Heart left ventricle (tissue), 16 donors: ENCODE measurements at regions not wholly inside any gene's neighbourhood (a gene's known extent, or its start where the extent isn't known, plus 50 kb on each side); places are given as distances from the start of the nearest gene placed in this dataset.

Source experiments
- ATAC-seq, 4 donors: fragments of 200-7000 bp; cut with Tn5 transposase; one replicate each; pipeline ENCODE4 v1.9.1; 2020 to 2022; ENCODE audit warnings: moderate library complexity in 4 of 4, mild to moderate bottlenecking in 3 of 4, moderate number of reproducible peaks in 1 of 4
- DNase-seq, 5 donors: peaks; one replicate each; pipeline ENCODE4 v3.0.0-alpha.2; 2020
- H3K27ac ChIP-seq, 12 donors: fragments of 200-600 bp; sonication (generic) in 4 of 12; one replicate each; pipeline versions ENCODE4 v1.5.0 to v1.8.0; 2016 to 2022; ENCODE audit warnings: mild to moderate bottlenecking in 2 of 12
- H3K27me3 ChIP-seq, 9 donors: fragments of 200-600 bp; sonication (generic) in 2 of 9; one replicate each; pipeline versions ENCODE4 v1.5.1 to v1.8.0; 2016 to 2022; ENCODE audit warnings: mild to moderate bottlenecking in 3 of 9
- H3K36me3 ChIP-seq, 9 donors: fragments of 200-600 bp; sonication (generic) in 2 of 9; one replicate each; pipeline versions ENCODE4 v1.5.0 to v1.8.0; 2018 to 2022; ENCODE audit warnings: mild to moderate bottlenecking in 2 of 9
- H3K4me1 ChIP-seq, 12 donors: fragments of 200-600 bp; sonication (generic) in 4 of 12; one replicate each; pipeline versions ENCODE4 v1.5.0 to v1.8.0; 2016 to 2022; ENCODE audit warnings: mild to moderate bottlenecking in 3 of 12
- H3K4me3 ChIP-seq, 12 donors: fragments of 200-600 bp; sonication (generic) in 4 of 12; one replicate each; pipeline versions ENCODE4 v1.5.0 to v1.8.0; 2017 to 2022; ENCODE audit warnings: mild to moderate bottlenecking in 9 of 12, moderate library complexity in 4 of 12
- H3K9me3 ChIP-seq, 12 donors: fragments of 200-600 bp; sonication (generic) in 4 of 12; one replicate each; pipeline versions ENCODE4 v1.5.0 to v1.8.0; 2016 to 2022; ENCODE audit warnings: mild to moderate bottlenecking in 1 of 12
- POLR2A ChIP-seq, 2 donors: fragments of 450-650 bp; IDR thresholded peaks; one replicate each; pipeline ENCODE4 v1.6.1; 2017; ENCODE audit warnings: antibody characterized with exemption in 2 of 2, mild to moderate bottlenecking in 2 of 2, moderate library complexity in 2 of 2
- WGBS, 4 donors: extraction: QIAGEN DNeasy Blood & Tissue Kit in 2 of 4; methylation state at CpG; one replicate each; pipeline versions ENCODE4 v1.1.5 to v1.1.7; 2013 to 2018; 5-methylcytosine and 5-hydroxymethylcytosine counted together
- intact Hi-C, 10 donors: fragments of 100-400 bp; cut with DNase I; formaldehyde crosslinking; loops; one replicate each; pipeline versions ENCODE4 v1.11.1 to v1.14.2; 2022
- TF ChIP-seq, protein P1 (sequence below), 12 donors: fragments of 200-600 bp; sonication (generic) in 4 of 12; IDR thresholded peaks; one replicate each; pipeline versions ENCODE4 v1.5.0 to v1.8.0; 2018 to 2022; ENCODE audit warnings: antibody characterized with exemption in 12 of 12, mild to moderate bottlenecking in 5 of 12
- donor health status: ischemic (EF 13 %, LVEDD 7.1; RV severe dilation, severe dysfunction).
- donor health status: healthy with polysubstance abuse.
- donor health status: DM: no; HTN: yes; CAD: no.
- donor health status: DM: no; HTN: no; CAD: no.
- donor health status: ischemic (EF 25% LVEDD 6.9; RV normal size, moderate dysfunction).
- donor health status: ischemic (EF 25% LVEDD 5.7; RV mildly dilated, moderate dysfunction).
- donor health status: healthy.
- donor health status: DM: yes; HTN: yes; CAD: no.
- donor health status: ischemic (EF 35%, LVEDD 5.7; RV mildly dilated, moderate dysfunction).
- donor health status: nonischemic (EF 11% LVEDD 7.7; RV severe dilation, severe dysfunction).
- donor health status: DM: yes; HTN: yes; CAD: no.
- donor health status: PGD.
- donor health status: ischemic (EF 29% LVEDD 5.4; RV normal size, mild dysfunction).
- donor health status: nonischemic (EF 23%, LVEDD 6.1; RV moderate dilation, normal function).

DNA sequence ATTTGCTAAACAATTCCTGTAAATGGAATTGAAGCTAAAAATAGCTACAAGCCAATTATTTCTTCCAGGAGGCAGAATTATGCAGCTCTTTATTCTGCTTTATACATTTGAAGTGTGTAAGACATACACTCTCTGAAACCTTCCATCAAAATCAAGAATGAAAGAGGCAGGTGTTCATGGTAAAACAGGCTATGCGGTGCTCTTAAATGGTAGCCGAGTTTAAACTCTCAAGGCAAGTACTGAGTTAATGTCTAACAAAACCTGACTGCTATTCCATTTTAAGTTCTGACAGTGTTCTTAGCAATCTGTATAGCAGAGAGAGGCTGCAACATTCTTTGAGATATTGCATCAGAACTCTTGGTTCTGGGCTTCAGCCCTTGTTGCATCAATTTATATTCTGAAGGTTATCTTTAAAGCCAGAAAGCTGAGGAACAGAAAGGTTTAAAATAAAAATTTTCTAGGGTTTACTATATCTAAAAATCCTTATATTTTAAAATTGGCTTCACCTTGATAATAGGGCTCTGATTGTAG lies 248.3 kb upstream of the CCNG1 start:
- DNase-seq, result no peak
- H3K27ac ChIP-seq, result no peak overlapping the region
- H3K4me3 ChIP-seq, result no peak overlapping the region
- TF ChIP-seq, protein P1, sequence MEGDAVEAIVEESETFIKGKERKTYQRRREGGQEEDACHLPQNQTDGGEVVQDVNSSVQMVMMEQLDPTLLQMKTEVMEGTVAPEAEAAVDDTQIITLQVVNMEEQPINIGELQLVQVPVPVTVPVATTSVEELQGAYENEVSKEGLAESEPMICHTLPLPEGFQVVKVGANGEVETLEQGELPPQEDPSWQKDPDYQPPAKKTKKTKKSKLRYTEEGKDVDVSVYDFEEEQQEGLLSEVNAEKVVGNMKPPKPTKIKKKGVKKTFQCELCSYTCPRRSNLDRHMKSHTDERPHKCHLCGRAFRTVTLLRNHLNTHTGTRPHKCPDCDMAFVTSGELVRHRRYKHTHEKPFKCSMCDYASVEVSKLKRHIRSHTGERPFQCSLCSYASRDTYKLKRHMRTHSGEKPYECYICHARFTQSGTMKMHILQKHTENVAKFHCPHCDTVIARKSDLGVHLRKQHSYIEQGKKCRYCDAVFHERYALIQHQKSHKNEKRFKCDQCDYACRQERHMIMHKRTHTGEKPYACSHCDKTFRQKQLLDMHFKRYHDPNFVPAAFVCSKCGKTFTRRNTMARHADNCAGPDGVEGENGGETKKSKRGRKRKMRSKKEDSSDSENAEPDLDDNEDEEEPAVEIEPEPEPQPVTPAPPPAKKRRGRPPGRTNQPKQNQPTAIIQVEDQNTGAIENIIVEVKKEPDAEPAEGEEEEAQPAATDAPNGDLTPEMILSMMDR (IDR thresholded peaks at IDR 0.05), result no peak
- TF ChIP-seq POLR2A (IDR thresholded peaks at IDR 0.05), result no peak
- no peak for ATAC-seq
- no peaks in the 10 kb centered on the region for H3K27me3 ChIP-seq
- intact Hi-C loops, result no loop called here
- no peaks in the 10 kb centered on the region for H3K4me1 ChIP-seq
- no peaks in the 10 kb centered on the region for H3K9me3 ChIP-seq
- H3K36me3 ChIP-seq, result no peaks in the 10 kb centered on the region
- WGBS, 4 donors, result 78 to 90% (median 82%) methylated on average over 2 of the region's 2 CpGs

DNA sequence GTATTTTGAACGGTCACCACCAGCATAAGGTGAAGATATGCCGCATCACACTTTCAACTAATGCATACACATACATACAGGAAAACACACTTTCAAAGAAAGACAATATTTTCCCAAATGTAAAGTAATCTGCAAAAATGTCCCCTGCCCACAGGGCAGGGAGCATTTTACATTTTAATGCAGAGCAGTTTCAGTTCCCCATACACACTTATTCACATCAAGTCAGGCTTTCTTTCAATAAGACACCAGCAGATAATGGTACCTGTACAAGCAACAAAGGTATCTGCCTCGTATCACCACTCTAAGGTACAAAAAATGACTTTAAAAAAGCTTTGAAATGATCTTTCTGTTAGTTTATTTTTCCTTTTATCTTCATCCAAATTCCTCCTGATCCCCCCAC lies 247.1 kb upstream of the CCNG1 start:
- WGBS, 4 donors, result 61 to 71% (median 66%) methylated on average over 3 of the region's 3 CpGs
- Histone ChIP-seq H3K9me3 (no peaks in the 10 kb centered on the region), H3K36me3 (no peaks in the 10 kb centered on the region), H3K27ac (no peak overlapping the region), H3K27me3 (no peaks in the 10 kb centered on the region), H3K4me3 (no peak overlapping the region), H3K4me1 (no peaks in the 10 kb centered on the region)
- intact Hi-C loops, result no loop called here
- no peak for ATAC-seq
- DNase-seq, result no peak
- TF ChIP-seq, protein P1 (IDR thresholded peaks at IDR 0.05), result no peak
- no peak for TF ChIP-seq POLR2A (IDR thresholded peaks at IDR 0.05)

DNA sequence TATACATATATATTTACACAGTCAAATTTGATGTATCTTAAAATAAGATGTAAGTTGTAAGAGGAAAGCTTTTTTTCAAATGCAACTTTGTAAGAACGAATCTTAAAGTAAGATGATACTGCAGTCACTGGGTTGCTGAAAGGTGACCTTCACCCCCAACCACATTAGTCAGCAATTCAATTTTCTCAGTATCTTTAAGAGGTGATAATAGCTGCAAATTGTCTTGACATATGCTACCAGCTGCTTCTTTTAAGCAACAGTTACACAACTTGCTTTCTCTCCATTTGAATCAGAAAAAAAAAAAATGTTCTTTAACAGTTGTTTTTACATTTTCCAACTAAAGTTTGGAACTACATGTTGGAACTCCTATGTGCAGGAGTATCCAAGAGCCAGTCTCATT lies 246.6 kb upstream of the CCNG1 start:
- ATAC-seq (no peak), DNase-seq (no peak)
- intact Hi-C loops, result no loop called here
- 22 to 34% (median 30%) methylated on average over 1 of the region's 1 CpG for WGBS, 4 donors
- H3K9me3 ChIP-seq, result no peaks in the 10 kb centered on the region
- no peak overlapping the region for H3K4me3 ChIP-seq
- no peaks in the 10 kb centered on the region for H3K36me3 ChIP-seq
- H3K27ac ChIP-seq, result no peak overlapping the region
- no peaks in the 10 kb centered on the region for H3K4me1 ChIP-seq
- no peak for TF ChIP-seq POLR2A (IDR thresholded peaks at IDR 0.05)
- TF ChIP-seq, protein P1 (IDR thresholded peaks at IDR 0.05), result no peak
- no peaks in the 10 kb centered on the region for H3K27me3 ChIP-seq

DNA sequence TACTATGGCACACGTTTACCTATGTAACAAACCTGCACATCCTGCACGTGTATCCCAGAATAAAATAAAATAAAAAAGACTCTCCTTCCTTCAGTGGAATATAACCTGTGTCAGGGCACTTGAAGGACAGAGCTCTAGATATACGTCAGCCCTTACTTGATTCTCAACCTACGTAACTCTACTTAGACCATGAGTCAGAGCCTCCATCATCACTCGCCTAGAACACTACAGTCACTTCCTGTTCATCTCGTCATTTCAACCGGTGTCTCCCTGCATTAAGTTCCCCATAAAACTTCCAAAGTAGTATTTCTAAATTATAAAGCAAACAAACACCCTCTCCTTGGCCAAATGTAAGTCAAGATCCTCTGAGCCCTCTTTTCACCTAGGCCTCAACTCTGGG lies 243.5 kb upstream of the CCNG1 start:
- no peak for ATAC-seq
- H3K36me3 ChIP-seq, result no peaks in the 10 kb centered on the region
- H3K4me1 ChIP-seq, result no peaks in the 10 kb centered on the region
- WGBS, 4 donors, result 78 to 87% (median 81%) methylated on average over 7 of the region's 7 CpGs
- intact Hi-C loops, result no loop called here
- no peaks in the 10 kb centered on the region for H3K27me3 ChIP-seq
- DNase-seq, result no peak
- H3K27ac ChIP-seq, result no peak overlapping the region
- no peak overlapping the region for H3K4me3 ChIP-seq
- no peaks in the 10 kb centered on the region for H3K9me3 ChIP-seq
- no peak for TF ChIP-seq POLR2A (IDR thresholded peaks at IDR 0.05)
- TF ChIP-seq, protein P1 (IDR thresholded peaks at IDR 0.05), result no peak
